Stimulated activated CD4-positive, alpha-beta T cell treated with anti-CD3 and anti-CD28 coated beads, Interleukin-15, amount 100 ng/mL, for 48 hours (primary cell): ENCODE measurements at regions not wholly inside any gene's neighbourhood (a gene's known extent, or its start where the extent isn't known, plus 50 kb on each side); places are given as distances from the start of the nearest gene placed in this dataset.
"Not testable (repeated sequence)": the region's sequence is repeated elsewhere in the genome, so short reads cannot be mapped to it uniquely, and the experiment has no call there.

ENCODE experiments used
- DNase-seq, 2 donors: peaks; one replicate each; pipeline ENCODE4 v3.0.0-alpha.2; 2020; ENCODE audit warnings: low read depth in 2 of 2

- no peak for DNase-seq
These were observed 177.7 kb upstream of the SULF2 start for GRCh38 chr20:47963022-47963421.

- DNase-seq, result no peak
These were observed 177.1 kb upstream of the SULF2 start for GRCh38 chr20:47962286-47962963.

- no peak for DNase-seq
These were observed 175.7 kb upstream of the SULF2 start for GRCh38 chr20:47960769-47961541.

- DNase-seq, result no peak
These were observed 175.0 kb upstream of the SULF2 start for GRCh38 chr20:47960277-47960676.

GRCh38 chr20:47957989-47958801, 172.9 kb upstream of the SULF2 start:
- DNase-seq, result not testable (repeated sequence)

GRCh38 chr20:47957135-47957534, 171.9 kb upstream of the SULF2 start:
- DNase-seq, result no peak

- DNase-seq, result no peak
These were observed 171.2 kb upstream of the SULF2 start for GRCh38 chr20:47956268-47956995.

- DNase-seq, result no peak
These were observed 168.2 kb upstream of the SULF2 start for GRCh38 chr20:47953471-47953870.

GRCh38 chr20:47952023-47952564, 166.8 kb upstream of the SULF2 start:
- no peak for DNase-seq

- no peak for DNase-seq
These were observed 166.3 kb upstream of the SULF2 start for GRCh38 chr20:47951521-47951971.

GRCh38 chr20:47950913-47951283, 165.6 kb upstream of the SULF2 start:
- DNase-seq, result no peak

GRCh38 chr20:47950124-47950912, 165.0 kb upstream of the SULF2 start:
- DNase-seq, result no peak

- no peak for DNase-seq
These were observed 163.9 kb upstream of the SULF2 start for GRCh38 chr20:47949230-47949629.

- DNase-seq, result no peak
These were observed 159.4 kb upstream of the SULF2 start for GRCh38 chr20:47944682-47945081.

GRCh38 chr20:47941869-47942268, 156.6 kb upstream of the SULF2 start:
- no peak for DNase-seq

GRCh38 chr20:47940101-47940813, 155.0 kb upstream of the SULF2 start:
- DNase-seq, result no peak

GRCh38 chr20:47936612-47937011, 151.3 kb upstream of the SULF2 start:
- DNase-seq, result no peak

- DNase-seq, result no peak
These were observed 149.5 kb upstream of the SULF2 start for GRCh38 chr20:47934761-47935160.

- DNase-seq, result no peak
These were observed 146.2 kb upstream of the SULF2 start for GRCh38 chr20:47931443-47931842.

- DNase-seq, result no peak
These were observed 145.7 kb upstream of the SULF2 start for GRCh38 chr20:47931002-47931401.
